H9 (cell line): ENCODE measurements at regions not wholly inside any gene's neighbourhood (a gene's known extent, or its start where the extent isn't known, plus 50 kb on each side); places are given as distances from the start of the nearest gene placed in this dataset.

ENCODE experiments used
- DNase-seq: peaks from one replicate; pipeline ENCODE4 v3.0.0-alpha.2; 2017
- H2AFZ ChIP-seq: one replicate; pipeline ENCODE4 v1.6.1; 2013; ENCODE audit warnings: mild to moderate bottlenecking, low read length, control low read depth, moderate library complexity
- H2AK5ac ChIP-seq: 2 replicates; pipeline ENCODE4 v1.6.1; 2013; ENCODE audit warnings: low read length, control low read depth, mixed read lengths; ENCODE audit not compliant: insufficient read length
- H2BK120ac ChIP-seq: one replicate; pipeline ENCODE4 v1.6.1; 2013; ENCODE audit warnings: low read depth, mild to moderate bottlenecking, low read length, control low read depth, inconsistent platforms; ENCODE audit not compliant: poor library complexity, severe bottlenecking
- H2BK12ac ChIP-seq: 2 replicates; pipeline ENCODE4 v1.6.1; 2013; ENCODE audit warnings: low read length, control low read depth, mixed read lengths, low read depth; ENCODE audit not compliant: insufficient read length
- H2BK15ac ChIP-seq: 2 replicates; pipeline ENCODE4 v1.6.1; 2013; ENCODE audit warnings: low read depth, low read length, control low read depth
- H2BK20ac ChIP-seq: one replicate; pipeline ENCODE4 v1.6.1; 2013; ENCODE audit warnings: low read depth, mild to moderate bottlenecking, low read length, control low read depth, inconsistent platforms; ENCODE audit not compliant: poor library complexity, severe bottlenecking
- H2BK5ac ChIP-seq: 2 replicates; pipeline ENCODE4 v1.6.1; 2013; ENCODE audit warnings: low read length, control low read depth, mixed read lengths; ENCODE audit not compliant: insufficient read length
- H3K14ac ChIP-seq: 2 replicates; pipeline ENCODE4 v1.6.1; 2013; ENCODE audit warnings: low read length, control low read depth; ENCODE audit not compliant: insufficient read depth
- H3K18ac ChIP-seq: 2 replicates; pipeline ENCODE4 v1.6.1; 2013; ENCODE audit warnings: low read depth, mild to moderate bottlenecking, mixed read lengths, low read length, control low read depth; ENCODE audit not compliant: insufficient read length
- H3K23ac ChIP-seq: 2 replicates; pipeline ENCODE4 v1.6.1; 2013; ENCODE audit warnings: low read length, control low read depth, mixed read lengths, low read depth; ENCODE audit not compliant: insufficient read length
- H3K23me2 ChIP-seq: 2 replicates; pipeline ENCODE4 v1.6.1; 2013; ENCODE audit warnings: low read depth, mild to moderate bottlenecking, mixed read lengths, low read length, control low read depth; ENCODE audit not compliant: insufficient read length, poor library complexity, severe bottlenecking
- H3K27ac ChIP-seq: 2 replicates; pipeline ENCODE4 v1.5.1; 2013; ENCODE audit warnings: low read length, control low read depth, mixed read lengths, low read depth; ENCODE audit not compliant: insufficient read length
- H3K27me3 ChIP-seq: 2 replicates; pipeline ENCODE4 v1.6.1; 2013; ENCODE audit warnings: low read length, control low read depth, inconsistent platforms; ENCODE audit not compliant: insufficient read depth
- H3K4ac ChIP-seq: 2 replicates; pipeline ENCODE4 v1.6.1; 2013; ENCODE audit warnings: low read depth, mild to moderate bottlenecking, control low read depth, inconsistent platforms, low read length, moderate library complexity
- H3K4me1 ChIP-seq: 2 replicates; pipeline ENCODE4 v1.6.1; 2013; ENCODE audit warnings: low read length, control low read depth, inconsistent platforms; ENCODE audit not compliant: insufficient read depth
- H3K4me2 ChIP-seq: 2 replicates; pipeline ENCODE4 v1.6.1; 2013; ENCODE audit warnings: low read length, control low read depth, mixed read lengths; ENCODE audit not compliant: insufficient read length, insufficient read depth
- H3K56ac ChIP-seq: 2 replicates; pipeline ENCODE4 v1.6.1; 2013; ENCODE audit warnings: low read depth, mild to moderate bottlenecking, mixed read lengths, low read length, control low read depth; ENCODE audit not compliant: insufficient read length
- H3K79me1 ChIP-seq: 2 replicates; pipeline ENCODE4 v1.6.1; 2013; ENCODE audit warnings: low read depth, mild to moderate bottlenecking, moderate library complexity, low read length, control low read depth, inconsistent platforms; ENCODE audit not compliant: insufficient read depth, poor library complexity, severe bottlenecking
- H3K79me2 ChIP-seq: 2 replicates; pipeline ENCODE4 v1.6.1; 2013; ENCODE audit warnings: low read length, control low read depth, inconsistent platforms; ENCODE audit not compliant: insufficient read depth
- H3K9ac ChIP-seq: 2 replicates; pipeline ENCODE4 v1.6.1; 2013; ENCODE audit warnings: low read length, control low read depth, mixed read lengths; ENCODE audit not compliant: insufficient read length; ENCODE audit errors: extremely low read depth
- H3K9me3 ChIP-seq: one replicate; pipeline ENCODE4 v1.6.1; 2013; ENCODE audit warnings: low read depth, low read length, inconsistent platforms; ENCODE audit not compliant: control insufficient read depth
- H3T11ph ChIP-seq: one replicate; pipeline ENCODE4 v1.6.1; 2013; ENCODE audit warnings: mild to moderate bottlenecking, low read length, control low read depth, inconsistent platforms
- H4K20me1 ChIP-seq: one replicate; pipeline ENCODE4 v1.6.1; 2013; ENCODE audit not compliant: control insufficient read depth, insufficient read length, insufficient read depth
- H4K5ac ChIP-seq: 2 replicates; pipeline ENCODE4 v1.6.1; 2013; ENCODE audit warnings: low read depth, mild to moderate bottlenecking, mixed read lengths, low read length, control low read depth; ENCODE audit not compliant: insufficient read length
- H4K8ac ChIP-seq: replicated peaks from 2 replicates; pipeline ENCODE4 v1.6.1; 2013; ENCODE audit warnings: low read length, control low read depth, mixed read lengths, low read depth; ENCODE audit not compliant: insufficient read length
- H4K91ac ChIP-seq: 2 replicates; pipeline ENCODE4 v1.6.1; 2013; ENCODE audit warnings: low read depth, mild to moderate bottlenecking, moderate library complexity, mixed read lengths, low read length, control low read depth; ENCODE audit not compliant: insufficient read length
- H3K27ac Mint-ChIP-seq, 3 experiments: 2 replicates in 2 of 3; 3 replicates in 1 of 3; pipeline ENCODE4 v1.8.0; 2020 to 2021; ENCODE audit warnings: mixed read lengths in 3 of 3, mild to moderate bottlenecking in 1 of 3, moderate library complexity in 1 of 3
- H3K27me3 Mint-ChIP-seq: 2 replicates; pipeline ENCODE4 v1.8.0; 2021; ENCODE audit warnings: low read depth, mild to moderate bottlenecking, moderate library complexity, mixed read lengths
- H3K36me3 Mint-ChIP-seq, 3 experiments: 2 replicates in 2 of 3; 3 replicates in 1 of 3; pipeline ENCODE4 v1.8.0; 2020 to 2021; ENCODE audit warnings: low read depth in 3 of 3, mixed read lengths in 3 of 3; ENCODE audit not compliant: insufficient read depth in 1 of 3
- H3K4me1 Mint-ChIP-seq, 2 experiments: 2 replicates each; pipeline ENCODE4 v1.8.0; 2020; ENCODE audit warnings: mixed read lengths in 2 of 2
- H3K4me3 Mint-ChIP-seq, 2 experiments: 2 replicates in 1 of 2; 3 replicates in 1 of 2; pipeline ENCODE4 v1.8.0; 2020 to 2021; ENCODE audit warnings: mild to moderate bottlenecking in 2 of 2, mixed read lengths in 2 of 2, moderate library complexity in 1 of 2
- H3K9me3 Mint-ChIP-seq, 2 experiments: 2 replicates in 1 of 2; 3 replicates in 1 of 2; pipeline ENCODE4 v1.8.0; 2020; ENCODE audit warnings: mild to moderate bottlenecking in 2 of 2, mixed read lengths in 2 of 2, moderate library complexity in 1 of 2
- CTCF ChIP-seq: fragments of 200-600 bp; sonication (generic); conservative IDR thresholded peaks from 3 replicates; pipeline ENCODE4 v1.8.0; 2021; ENCODE audit warnings: antibody characterized with exemption, mild to moderate bottlenecking
- WGBS: extraction: QIAGEN DNeasy Blood & Tissue Kit; methylation state at CpG from one replicate; pipeline ENCODE4 v1.1.7; 2013; ENCODE audit warnings: missing lambda C conversion rate, low lambda C conversion rate, mixed read lengths; ENCODE audit not compliant: insufficient read length; ENCODE audit errors: extremely low coverage; 5-methylcytosine and 5-hydroxymethylcytosine counted together

- Mint-ChIP-seq H3K36me3 (no peaks in the 10 kb centered on the region), H3K27me3 (no peaks in the 10 kb centered on the region), H3K9me3 (no peaks in the 10 kb centered on the region), H3K4me1 (no peaks in the 10 kb centered on the region), H3K27ac (peak overlapping the region in 2 of 3 experiments; percentile 19 to 39; a peak in 3 of 7 replicates), H3K4me3 (no peak overlapping the region)
- Histone ChIP-seq H3K4me1 (no peaks in the 10 kb centered on the region), H3K79me2 (no peaks in the 10 kb centered on the region), H3K27ac (no peak overlapping the region), H4K91ac (no peak overlapping the region), H3K14ac (no peak overlapping the region), H3K27me3 (no peaks in the 10 kb centered on the region), H4K5ac (no peak overlapping the region), H3K9ac (no peak overlapping the region), H2BK12ac (no peak overlapping the region), H3K9me3 (no peaks in the 10 kb centered on the region), H3K4me2 (no peak overlapping the region), H2BK20ac (no peak overlapping the region), H2AK5ac (no peak overlapping the region), H4K8ac (no peak overlapping the region), H4K20me1 (no peaks in the 10 kb centered on the region), H3K56ac (no peak overlapping the region), H2BK15ac (no peak overlapping the region), H3K23ac (no peak overlapping the region), H2BK5ac (no peak overlapping the region), H3T11ph (no peak overlapping the region), H3K18ac (no peak overlapping the region), H2BK120ac (no peak overlapping the region), H3K79me1 (no peaks in the 10 kb centered on the region), H3K4ac (no peak overlapping the region), H2AFZ (no peak overlapping the region), H3K23me2 (no peaks in the 10 kb centered on the region)
- WGBS: no CpG with 5 or more reads among the region's 3 CpGs
- TF ChIP-seq CTCF: no peak
- no peak for DNase-seq
Measured at GRCh38 chr2:182545420-182546167, 118.8 kb upstream of the PDE1A start.
